Fibroblast of villous mesenchyme (primary cell): ENCODE measurements at regions not wholly inside any gene's neighbourhood (a gene's known extent, or its start where the extent isn't known, plus 50 kb on each side); places are given as distances from the start of the nearest gene placed in this dataset.
"Not testable (repeated sequence)": the region's sequence is repeated elsewhere in the genome, so short reads cannot be mapped to it uniquely, and the experiment has no call there.

ENCODE experiments used
- DNase-seq: peaks from one replicate; pipeline ENCODE4 v3.0.0-alpha.2; 2010; ENCODE audit warnings: low read depth
- H3K4me3 ChIP-seq: 2 replicates; pipeline ENCODE4 v1.5.1; 2011; ENCODE audit warnings: low read depth, mild to moderate bottlenecking, low read length
- TF ChIP-seq, protein P1 (sequence below): IDR thresholded peaks from 2 replicates; pipeline ENCODE4 v1.5.1; 2012; ENCODE audit warnings: low read depth, mild to moderate bottlenecking, low read length; ENCODE audit not compliant: insufficient read depth

DNA sequence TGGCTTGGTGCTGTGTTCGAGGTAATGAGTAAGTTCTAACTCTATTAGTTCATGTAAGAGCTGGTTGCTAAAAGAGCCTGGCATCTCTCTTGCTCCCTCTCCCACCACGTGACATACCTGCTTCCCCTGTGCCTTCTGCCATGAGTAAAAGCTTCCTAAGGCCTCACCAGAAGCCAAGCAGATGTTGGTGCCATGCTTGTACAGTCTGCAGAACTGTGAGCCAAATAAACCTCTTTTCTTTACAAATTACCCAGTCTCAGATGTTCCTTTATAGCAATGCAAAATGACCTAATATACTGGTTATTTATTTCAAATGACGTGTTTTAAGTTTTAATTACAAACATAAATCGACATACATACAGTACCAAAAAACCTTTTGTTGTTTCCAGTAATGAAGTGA is 101.7 kb upstream of the DNAJC1 start:
- H3K4me3 ChIP-seq, result no peak overlapping the region
- DNase-seq, result no peak
- TF ChIP-seq, protein P1, sequence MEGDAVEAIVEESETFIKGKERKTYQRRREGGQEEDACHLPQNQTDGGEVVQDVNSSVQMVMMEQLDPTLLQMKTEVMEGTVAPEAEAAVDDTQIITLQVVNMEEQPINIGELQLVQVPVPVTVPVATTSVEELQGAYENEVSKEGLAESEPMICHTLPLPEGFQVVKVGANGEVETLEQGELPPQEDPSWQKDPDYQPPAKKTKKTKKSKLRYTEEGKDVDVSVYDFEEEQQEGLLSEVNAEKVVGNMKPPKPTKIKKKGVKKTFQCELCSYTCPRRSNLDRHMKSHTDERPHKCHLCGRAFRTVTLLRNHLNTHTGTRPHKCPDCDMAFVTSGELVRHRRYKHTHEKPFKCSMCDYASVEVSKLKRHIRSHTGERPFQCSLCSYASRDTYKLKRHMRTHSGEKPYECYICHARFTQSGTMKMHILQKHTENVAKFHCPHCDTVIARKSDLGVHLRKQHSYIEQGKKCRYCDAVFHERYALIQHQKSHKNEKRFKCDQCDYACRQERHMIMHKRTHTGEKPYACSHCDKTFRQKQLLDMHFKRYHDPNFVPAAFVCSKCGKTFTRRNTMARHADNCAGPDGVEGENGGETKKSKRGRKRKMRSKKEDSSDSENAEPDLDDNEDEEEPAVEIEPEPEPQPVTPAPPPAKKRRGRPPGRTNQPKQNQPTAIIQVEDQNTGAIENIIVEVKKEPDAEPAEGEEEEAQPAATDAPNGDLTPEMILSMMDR, result no peak

DNA sequence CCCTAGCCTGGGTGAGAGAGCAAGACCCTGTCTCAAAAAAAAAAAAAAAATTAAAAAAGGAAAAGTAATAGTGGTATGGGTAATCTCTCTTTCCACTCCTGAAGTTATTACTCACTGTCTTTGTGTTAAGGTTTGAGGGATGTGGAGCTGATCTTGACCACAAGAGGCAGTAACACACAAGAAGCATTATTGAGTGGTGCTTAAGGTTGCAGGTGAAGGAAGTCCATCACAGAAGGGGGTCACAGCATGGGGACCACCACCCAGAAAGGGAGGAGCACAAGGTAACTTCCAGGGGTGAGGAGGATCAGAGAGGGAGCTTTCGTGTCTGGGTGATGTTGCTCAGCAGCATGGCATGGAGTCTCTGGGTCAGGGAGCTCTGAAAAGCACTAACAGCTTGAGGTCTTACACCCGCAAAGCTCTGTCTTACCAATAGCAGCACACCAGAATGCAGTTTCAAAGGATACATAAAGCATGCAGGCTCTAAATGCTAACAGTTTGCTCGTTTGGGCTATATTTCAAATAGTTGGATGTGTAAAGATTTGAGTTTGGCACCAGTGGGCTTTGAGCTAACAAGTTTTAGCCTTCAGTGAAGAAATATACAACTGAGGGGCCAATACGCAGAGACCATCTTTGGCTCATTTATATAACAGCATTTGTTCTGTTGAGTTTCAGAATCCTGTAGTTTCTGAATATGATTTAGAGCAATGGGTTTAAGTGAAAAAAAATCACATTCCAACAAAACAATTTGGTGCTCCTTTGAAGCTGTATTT is 100.4 kb upstream of the DNAJC1 start:
- TF ChIP-seq, protein P1, result peak; percentile 49
- peak; percentile 8 for DNase-seq

DNA sequence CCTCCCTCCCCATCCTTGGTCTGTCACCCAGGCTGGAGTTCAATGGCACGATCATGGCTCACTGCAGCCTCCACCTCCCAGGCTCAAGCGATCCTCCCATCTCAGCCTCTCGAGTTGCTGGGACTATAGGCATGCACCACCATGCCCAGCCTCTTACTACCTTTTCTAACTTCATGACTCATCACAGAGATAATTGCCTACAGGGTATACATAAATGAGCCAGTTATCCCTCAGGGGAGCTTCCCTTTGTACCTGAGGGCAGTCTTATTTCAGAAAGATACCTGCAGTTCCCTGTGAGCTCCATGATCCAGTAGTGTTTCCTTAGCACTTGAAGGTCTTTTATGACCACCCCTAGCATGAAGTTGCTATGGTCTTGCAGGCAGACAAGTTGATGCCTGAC is 94.2 kb upstream of the DNAJC1 start:
- TF ChIP-seq, protein P1, result no peak
- DNase-seq, result no peak

More for the DNA sequence above, 100.4 kb upstream of the DNAJC1 start:
- no peak overlapping the region for H3K4me3 ChIP-seq

DNA sequence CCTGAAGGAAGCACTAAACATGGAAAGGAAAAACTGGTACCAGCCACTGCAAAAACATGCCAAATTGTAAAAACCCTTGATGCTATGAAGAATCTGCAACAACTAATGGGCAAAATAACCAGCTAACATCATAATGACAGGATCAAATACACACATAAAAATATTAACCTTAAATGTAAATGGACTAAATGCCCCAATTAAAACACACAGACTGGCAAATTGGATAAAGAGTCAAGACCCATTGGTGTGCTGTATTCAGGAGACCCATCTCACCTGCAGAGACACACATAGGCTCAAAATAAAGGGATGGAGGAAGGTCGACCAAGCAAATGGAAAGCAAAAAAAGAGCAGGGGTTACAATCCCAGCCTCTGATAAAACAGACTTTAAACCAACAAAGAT is 87.7 kb upstream of the DNAJC1 start:
- not testable (repeated sequence) for DNase-seq, H3K4me3 ChIP-seq

More for the DNA sequence above, 94.2 kb upstream of the DNAJC1 start:
- H3K4me3 ChIP-seq, result no peak overlapping the region

DNA sequence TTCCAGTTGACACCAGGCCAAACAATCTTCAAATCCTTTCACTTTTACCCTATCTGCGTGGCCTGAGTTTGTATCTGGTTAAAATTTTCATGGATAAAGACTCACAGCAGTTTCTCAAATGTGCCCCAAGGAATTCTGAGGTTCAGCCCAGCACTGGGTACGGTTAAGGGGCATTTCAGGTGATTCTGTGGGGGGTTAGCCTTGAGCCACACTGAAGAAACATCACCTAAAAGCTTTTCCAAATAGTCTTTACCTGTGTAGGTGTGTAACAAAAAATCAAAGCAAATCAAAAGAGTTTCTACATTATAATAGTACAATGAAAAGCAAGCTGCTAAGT is 83.8 kb upstream of the DNAJC1 start:
- DNase-seq, result no peak
- no peak overlapping the region for H3K4me3 ChIP-seq
- TF ChIP-seq, protein P1, result no peak

DNA sequence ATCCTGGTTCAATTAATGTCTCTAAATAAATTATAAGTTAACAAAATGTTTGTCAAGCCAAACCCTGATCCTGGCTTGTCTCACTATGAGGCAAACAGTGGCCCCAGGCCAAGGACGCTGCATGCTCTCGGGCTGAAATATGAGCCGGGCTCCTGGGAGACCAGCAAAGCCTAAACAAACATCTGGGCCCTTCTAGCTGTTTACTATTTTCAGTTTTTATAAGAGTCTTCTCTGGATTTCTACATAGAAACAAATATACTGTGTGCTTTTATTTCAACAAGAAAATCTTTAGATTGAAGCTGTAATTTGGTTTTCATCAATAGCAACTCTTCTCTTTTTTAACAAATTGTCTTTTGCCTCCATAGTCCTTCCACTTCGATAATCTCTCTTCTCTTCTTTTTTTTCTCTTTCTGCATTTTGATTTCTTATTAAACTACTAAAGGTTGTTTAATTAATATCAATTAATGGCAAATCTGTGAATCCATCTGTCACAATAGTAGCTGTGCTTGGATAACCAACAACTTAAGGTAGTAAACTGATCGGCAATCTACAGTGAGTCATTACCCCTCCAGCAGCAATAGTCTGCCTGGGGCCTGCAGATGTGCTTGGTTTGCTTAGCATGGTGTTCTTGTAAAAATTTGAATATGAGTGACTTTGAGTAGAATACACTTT is 83.3 kb upstream of the DNAJC1 start:
- TF ChIP-seq, protein P1, result no peak
- H3K4me3 ChIP-seq, result no peak overlapping the region
- DNase-seq, result peak; percentile 90

DNA sequence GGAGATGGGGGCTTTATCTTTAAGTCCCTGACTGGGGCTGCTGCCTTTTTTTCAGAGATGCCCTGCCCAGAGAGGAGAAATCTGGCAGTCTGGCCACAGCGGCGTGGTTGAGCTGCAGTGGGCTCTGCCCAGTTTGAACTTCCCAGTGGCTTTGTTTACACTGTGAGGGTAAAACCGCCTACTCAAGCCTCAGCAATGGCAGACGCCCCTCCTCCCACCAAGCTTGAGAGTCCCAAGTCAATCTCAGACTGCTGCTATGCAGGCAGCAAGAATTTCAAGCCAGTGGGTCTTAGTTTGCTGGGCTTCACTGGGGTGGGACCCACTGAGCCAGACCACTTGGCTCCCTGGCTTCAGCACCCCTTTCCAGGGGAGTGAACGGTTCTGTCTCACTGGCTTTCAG is 76.4 kb upstream of the DNAJC1 start:
- not testable (repeated sequence) for DNase-seq

DNA sequence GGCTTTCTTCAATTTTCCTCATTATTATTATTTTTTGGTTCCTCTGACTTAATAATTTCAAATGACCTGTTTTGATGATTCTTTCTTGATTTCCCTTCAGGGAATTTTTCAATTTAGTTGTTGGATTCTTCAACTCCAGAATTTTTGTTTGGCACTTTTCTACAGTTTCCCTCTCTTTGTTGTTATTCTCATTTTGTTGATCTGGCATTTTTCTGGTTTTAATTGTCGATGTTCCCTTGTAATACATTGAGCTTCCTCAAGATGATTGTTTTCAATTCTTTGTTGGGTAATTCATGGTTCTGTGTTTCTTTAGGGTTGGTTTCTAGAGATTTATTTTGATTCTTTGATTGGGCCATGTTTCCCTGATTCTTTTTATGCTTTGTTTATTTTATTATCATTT is 67.8 kb upstream of the DNAJC1 start:
- DNase-seq, result no peak
- no peak overlapping the region for H3K4me3 ChIP-seq
- TF ChIP-seq, protein P1, result no peak

More for the DNA sequence above, 76.4 kb upstream of the DNAJC1 start:
- H3K4me3 ChIP-seq, result not testable (repeated sequence)
